Keratinocyte (primary cell): ENCODE measurements at regions not wholly inside any gene's neighbourhood (a gene's known extent, or its start where the extent isn't known, plus 50 kb on each side); places are given as distances from the start of the nearest gene placed in this dataset.

Source experiments
- DNase-seq: peaks from one replicate; pipeline ENCODE4 v3.0.0-alpha.2; 2011; ENCODE audit warnings: low read depth, missing footprints, low spot score
- FAIRE-seq: peaks from 2 replicates; lab custom pipeline; 2011; peaks lifted over from hg19 to GRCh38; lab: Jason Lieb, UNC
- H2AFZ ChIP-seq: 2 replicates; pipeline ENCODE4 v1.6.0; 2012; ENCODE audit warnings: low read length, control low read depth, inconsistent platforms; ENCODE audit not compliant: control insufficient read depth
- H3K27ac ChIP-seq: 2 replicates; pipeline ENCODE4 v1.5.1; 2011; ENCODE audit warnings: low read length; ENCODE audit not compliant: control insufficient read depth, insufficient read depth
- H3K27me3 ChIP-seq: 3 replicates; pipeline ENCODE4 v1.6.0; 2011; ENCODE audit warnings: low read length; ENCODE audit not compliant: control insufficient read depth, insufficient read depth; ENCODE audit errors: extremely low read depth
- H3K36me3 ChIP-seq, 2 experiments: 2 replicates in 1 of 2; 3 replicates in 1 of 2; pipeline ENCODE4 v1.5.1; 2011; ENCODE audit warnings: low read length in 2 of 2, mild to moderate bottlenecking in 1 of 2; ENCODE audit not compliant: control insufficient read depth in 2 of 2, insufficient read depth in 2 of 2; ENCODE audit errors: extremely low read depth in 1 of 2
- H3K4me1 ChIP-seq: 3 replicates; pipeline ENCODE4 v1.5.1; 2011; ENCODE audit warnings: low read length; ENCODE audit not compliant: control insufficient read depth, insufficient read depth; ENCODE audit errors: extremely low read depth
- H3K4me2 ChIP-seq: 3 replicates; pipeline ENCODE4 v1.6.0; 2011; ENCODE audit warnings: low read depth, low read length; ENCODE audit not compliant: control insufficient read depth, insufficient read depth; ENCODE audit errors: extremely low read depth
- H3K4me3 ChIP-seq, 3 experiments: fragments of 200-600 bp in 1 of 3; sonication (generic) in 1 of 3; 2 replicates in 2 of 3; 3 replicates in 1 of 3; pipeline ENCODE4 v1.5.1; 2011 to 2016; ENCODE audit warnings: low read length in 3 of 3, mild to moderate bottlenecking in 3 of 3, control low read depth in 2 of 3, inconsistent platforms in 1 of 3, low read depth in 1 of 3, mixed read lengths in 1 of 3, mixed run types in 1 of 3, moderate library complexity in 1 of 3; ENCODE audit not compliant: control insufficient read depth in 2 of 3, insufficient read depth in 2 of 3; ENCODE audit errors: extremely low read depth in 1 of 3
- H3K79me2 ChIP-seq: 2 replicates; pipeline ENCODE4 v1.6.0; 2012; ENCODE audit warnings: low read length; ENCODE audit not compliant: control insufficient read depth, insufficient read depth
- H3K9ac ChIP-seq: 3 replicates; pipeline ENCODE4 v1.6.0; 2011; ENCODE audit warnings: low read length; ENCODE audit not compliant: control insufficient read depth, insufficient read depth; ENCODE audit errors: extremely low read depth
- H3K9me1 ChIP-seq: 3 replicates; pipeline ENCODE4 v1.6.0; 2011; ENCODE audit warnings: low read length; ENCODE audit not compliant: control insufficient read depth, insufficient read depth; ENCODE audit errors: extremely low read depth
- H3K9me3 ChIP-seq: 2 replicates; pipeline ENCODE4 v1.5.1; 2012; ENCODE audit warnings: low read depth, low read length; ENCODE audit not compliant: control insufficient read depth
- H4K20me1 ChIP-seq: 3 replicates; pipeline ENCODE4 v1.6.0; 2011; ENCODE audit warnings: low read length; ENCODE audit not compliant: control insufficient read depth, insufficient read depth; ENCODE audit errors: extremely low read depth
- CTCF ChIP-seq, 3 experiments: IDR thresholded peaks in 1 of 3; conservative IDR thresholded peaks in 1 of 3; optimal IDR thresholded peaks in 1 of 3; 2 replicates in 2 of 3; 3 replicates in 1 of 3; pipeline versions ENCODE3 to v1.5.1; 2011; ENCODE audit warnings: low read length in 3 of 3, mild to moderate bottlenecking in 3 of 3, moderate library complexity in 2 of 3, control low read depth in 1 of 3, inconsistent platforms in 1 of 3; ENCODE audit not compliant: insufficient read depth in 2 of 3; ENCODE audit errors: extremely low read depth in 1 of 3
- EZH2 ChIP-seq: IDR thresholded peaks from one replicate; pipeline ENCODE4 v1.6.1; 2012; ENCODE audit warnings: inconsistent platforms, mild to moderate bottlenecking, low read length, moderate library complexity
- dilution Hi-C: fragments of 300-500 bp; cut with MboI; formaldehyde crosslinking; loops from one replicate; pipeline ENCODE4 v1.7.0; 2020; ENCODE audit warnings: low sequenced_read_pairs; ENCODE audit not compliant: extremely low pct_ligation_motif_present

DNA sequence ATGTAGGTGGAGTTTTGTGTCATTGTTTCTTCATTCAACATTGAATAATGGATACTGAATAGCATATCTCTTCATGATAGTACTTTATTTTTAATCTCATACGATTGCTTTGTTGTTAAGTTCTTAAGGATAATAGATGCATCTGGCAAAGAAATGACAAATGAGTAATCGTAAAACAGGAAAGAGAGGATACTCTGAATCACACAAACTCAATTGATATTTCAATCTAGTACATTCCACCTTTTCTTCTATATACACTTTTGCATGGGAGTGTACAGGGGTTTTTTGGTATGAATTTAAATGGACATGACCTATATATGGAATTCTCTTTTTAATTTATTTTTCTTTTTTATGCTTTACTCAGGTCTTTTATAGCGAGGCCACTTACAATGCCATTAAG, 186.9 kb upstream of the STK26 start:
- dilution Hi-C loops: no loop called here
- no peak for FAIRE-seq
- Histone ChIP-seq H3K27ac (no peak overlapping the region), H4K20me1 (no peaks in the 10 kb centered on the region), H2AFZ (no peak overlapping the region), H3K9me1 (no peaks in the 10 kb centered on the region), H3K79me2 (no peaks in the 10 kb centered on the region), H3K4me3 (no peak overlapping the region), H3K4me2 (no peak overlapping the region), H3K36me3 (no peaks in the 10 kb centered on the region), H3K4me1 (no peaks in the 10 kb centered on the region), H3K9me3 (no peaks in the 10 kb centered on the region), H3K9ac (no peak overlapping the region), H3K27me3 (no peaks in the 10 kb centered on the region)
- no peak for TF ChIP-seq EZH2
- no peak for TF ChIP-seq CTCF (optimal IDR thresholded peaks at IDR 0.05 in 1 of 3, IDR thresholded peaks at IDR 0.05 in 1 of 3, conservative IDR thresholded peaks at IDR 0.05 in 1 of 3; ENCODE audit: extremely low read depth in 1 of 3, insufficient read depth in 2 of 3, low read length in 3 of 3)
- no peak for DNase-seq

DNA sequence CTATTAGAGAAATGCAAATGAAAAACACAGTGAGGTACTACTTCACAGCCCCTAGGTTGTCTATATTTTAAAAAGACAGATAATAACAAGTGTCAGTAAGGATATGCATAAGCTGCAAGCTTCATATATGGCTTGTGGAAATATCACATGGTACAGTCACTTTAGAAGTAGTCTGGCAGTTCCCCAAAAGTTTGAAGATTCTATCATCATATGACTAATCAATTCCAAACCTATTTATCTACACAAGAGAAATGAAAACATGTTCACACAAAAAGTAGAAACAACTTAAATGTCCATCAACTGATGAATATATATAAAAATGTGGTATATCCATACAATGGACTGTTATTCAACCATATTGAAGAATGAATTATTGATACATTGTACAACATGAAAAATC, 185.8 kb upstream of the STK26 start:
- H3K27me3 ChIP-seq: no peaks in the 10 kb centered on the region
- DNase-seq (no peak), FAIRE-seq (no peak)
- no peaks in the 10 kb centered on the region for H3K36me3 ChIP-seq
- no peaks in the 10 kb centered on the region for H3K9me1 ChIP-seq
- no peak overlapping the region for H3K4me3 ChIP-seq
- TF ChIP-seq EZH2: no peak
- TF ChIP-seq CTCF (optimal IDR thresholded peaks at IDR 0.05 in 1 of 3, IDR thresholded peaks at IDR 0.05 in 1 of 3, conservative IDR thresholded peaks at IDR 0.05 in 1 of 3; ENCODE audit: extremely low read depth in 1 of 3, insufficient read depth in 2 of 3, low read length in 3 of 3): no peak
- no peaks in the 10 kb centered on the region for H4K20me1 ChIP-seq
- H2AFZ ChIP-seq: no peak overlapping the region
- no peaks in the 10 kb centered on the region for H3K9me3 ChIP-seq
- dilution Hi-C loops: no loop called here
- H3K9ac ChIP-seq: no peak overlapping the region
- no peak overlapping the region for H3K4me2 ChIP-seq
- H3K79me2 ChIP-seq: no peaks in the 10 kb centered on the region
- H3K4me1 ChIP-seq: no peaks in the 10 kb centered on the region
- H3K27ac ChIP-seq: no peak overlapping the region
